GM21529 (cell line): ENCODE measurements at regions not wholly inside any gene's neighbourhood (a gene's known extent, or its start where the extent isn't known, plus 50 kb on each side); places are given as distances from the start of the nearest gene placed in this dataset.
"Not testable (repeated sequence)": the region's sequence is repeated elsewhere in the genome, so short reads cannot be mapped to it uniquely, and the experiment has no call there.

Source experiments
- ATAC-seq: cut with Tn5 transposase; IDR thresholded peaks from one replicate; pipeline ENCODE4 v1.9.1; 2021; ENCODE audit not compliant: unreplicated experiment

DNA sequence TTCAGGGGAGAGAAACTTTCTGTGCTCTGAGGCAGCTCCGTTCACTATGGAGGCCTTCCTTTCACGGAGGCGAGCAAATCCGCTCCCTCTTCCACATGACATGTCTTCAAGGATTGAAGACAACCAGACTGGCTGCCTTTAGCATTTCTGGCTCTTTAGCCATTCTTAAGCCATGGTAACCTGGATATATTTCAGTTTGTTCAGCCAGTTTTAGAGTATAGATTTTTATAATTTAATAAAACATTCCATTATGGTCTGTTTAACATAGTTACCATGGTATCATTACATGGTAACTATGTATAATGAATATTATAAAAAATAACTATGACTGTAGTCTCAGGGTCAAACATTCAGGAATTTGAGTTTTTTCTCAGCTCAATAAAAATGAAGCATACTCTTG, 54.2 kb upstream of the NFIA start:
- no peak for ATAC-seq

DNA sequence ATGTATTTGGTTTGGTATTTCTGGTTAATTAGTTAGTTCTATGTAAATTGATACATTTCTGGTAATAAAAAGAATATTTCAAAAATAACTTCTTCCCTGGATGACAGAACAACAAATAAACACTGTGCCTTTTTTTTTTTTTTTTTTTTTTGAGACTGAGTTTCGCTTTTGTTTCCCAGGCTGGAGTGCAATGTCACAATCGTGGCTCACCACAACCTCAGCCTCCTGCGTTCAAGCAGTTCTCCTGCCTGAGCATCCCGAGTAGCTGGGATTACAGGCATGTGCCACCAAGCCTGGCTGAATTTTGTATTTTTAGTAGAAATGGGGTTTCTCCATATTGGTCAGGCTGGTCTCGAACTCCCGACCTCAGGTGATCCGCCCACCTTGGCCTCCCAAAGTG, 64.3 kb upstream of the NFIA start:
- ATAC-seq, result not testable (repeated sequence)

DNA sequence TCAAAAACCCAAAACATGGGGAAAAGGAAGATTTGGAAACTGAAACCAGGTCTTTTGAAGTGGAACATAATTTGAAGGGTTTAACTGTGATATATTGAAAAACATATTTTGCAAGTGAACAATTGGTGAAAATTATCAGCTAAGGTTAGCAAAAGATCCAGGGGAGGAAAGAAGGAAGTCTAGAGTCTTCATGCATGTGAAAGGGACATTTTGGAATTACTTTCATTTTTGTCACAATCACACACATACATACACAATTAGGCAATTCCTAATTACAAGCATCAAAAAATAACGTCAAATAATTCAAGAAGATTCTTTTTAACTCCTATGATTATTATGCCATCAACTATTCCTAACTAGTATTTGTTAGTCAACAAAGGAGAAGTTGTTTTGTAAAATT, 64.7 kb upstream of the NFIA start:
- no peak for ATAC-seq

DNA sequence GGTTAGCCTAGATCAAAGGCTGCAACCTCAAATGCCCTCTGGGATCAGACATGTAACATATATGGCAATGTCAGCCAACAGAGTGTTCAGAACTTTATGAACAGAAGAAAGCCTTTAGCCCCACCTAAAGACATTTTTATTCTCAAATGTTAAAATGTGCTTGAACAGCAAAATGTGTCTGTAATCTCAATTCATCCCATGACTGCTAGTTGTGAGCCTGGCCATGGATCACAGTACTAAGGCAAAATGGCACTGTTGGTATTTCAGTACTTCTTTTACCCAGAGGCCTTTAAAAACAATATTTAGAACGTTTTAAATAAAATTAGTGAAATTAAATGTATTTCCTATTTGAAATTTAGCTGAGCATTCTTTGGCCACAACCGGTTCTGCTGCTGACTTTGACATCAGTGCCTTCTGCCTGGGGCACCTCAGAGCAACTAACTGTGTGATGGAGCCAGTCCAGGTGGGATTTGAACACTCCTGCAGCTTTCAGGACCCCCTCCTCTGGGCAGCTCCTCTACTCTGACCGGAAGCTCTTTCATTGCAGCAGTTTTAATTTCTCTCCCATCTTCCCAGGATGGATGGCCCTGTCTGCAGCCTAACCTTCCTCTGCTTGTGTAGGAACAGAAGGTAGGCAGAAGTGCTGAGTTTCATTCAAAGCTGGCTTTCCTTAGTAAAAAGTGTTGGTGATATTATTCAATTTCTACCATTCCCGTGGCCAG, 68.3 kb upstream of the NFIA start:
- ATAC-seq, result no peak

DNA sequence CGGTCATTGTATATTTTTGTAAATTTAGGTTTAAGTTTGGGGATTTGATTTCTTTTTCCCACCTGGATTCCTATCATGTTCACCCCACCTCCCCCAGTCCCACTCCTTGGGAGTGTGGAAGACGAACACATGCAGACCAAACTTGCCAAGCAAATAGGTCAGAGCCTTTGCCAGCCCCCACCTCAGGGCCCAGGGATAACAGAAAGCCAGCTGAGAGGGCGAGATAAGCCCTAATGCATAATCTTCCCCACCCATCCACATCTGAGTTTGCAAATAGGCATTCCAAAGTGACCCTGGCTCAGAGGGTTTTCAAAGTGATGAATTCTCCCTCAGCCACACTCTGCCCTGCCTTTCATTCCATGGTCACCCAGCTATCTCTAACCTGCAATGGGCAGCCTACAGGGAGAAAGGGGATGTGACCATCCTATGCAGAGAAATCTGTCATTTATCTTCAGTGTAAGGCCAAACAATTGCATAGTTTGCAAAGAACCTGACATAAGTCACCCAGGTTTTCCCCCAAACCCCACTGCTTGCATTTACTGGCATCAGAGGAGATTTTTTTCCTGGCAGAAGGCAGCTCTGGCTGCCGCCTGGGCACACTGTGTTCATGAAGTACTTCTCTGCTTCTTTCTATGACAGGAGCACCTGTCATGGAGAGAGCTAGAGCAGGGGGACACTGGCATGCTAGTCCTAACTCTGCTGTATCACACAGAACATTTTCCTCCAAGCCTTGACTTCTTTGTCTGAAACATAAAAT, 69.0 kb upstream of the NFIA start:
- no peak for ATAC-seq

DNA sequence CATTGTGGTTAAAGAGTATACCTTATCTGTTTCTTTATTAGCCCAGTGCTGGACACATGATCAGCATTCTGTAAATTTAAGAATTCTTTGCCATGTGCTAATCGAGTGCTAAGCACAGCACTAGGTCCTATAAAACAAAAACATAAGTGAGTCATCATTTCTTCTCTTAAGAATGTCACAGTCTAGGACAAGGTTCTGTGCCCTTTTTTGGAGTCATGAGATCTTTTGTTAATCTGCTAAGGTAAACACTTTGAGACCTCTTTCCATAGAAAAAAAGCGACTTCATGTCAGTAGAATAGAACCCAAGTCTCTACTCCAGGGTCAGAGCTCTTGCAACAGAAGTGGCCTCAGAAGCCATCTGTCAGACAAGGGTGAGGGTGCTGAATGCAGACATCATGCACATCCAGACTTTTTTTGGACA, 70.0 kb upstream of the NFIA start:
- no peak for ATAC-seq

DNA sequence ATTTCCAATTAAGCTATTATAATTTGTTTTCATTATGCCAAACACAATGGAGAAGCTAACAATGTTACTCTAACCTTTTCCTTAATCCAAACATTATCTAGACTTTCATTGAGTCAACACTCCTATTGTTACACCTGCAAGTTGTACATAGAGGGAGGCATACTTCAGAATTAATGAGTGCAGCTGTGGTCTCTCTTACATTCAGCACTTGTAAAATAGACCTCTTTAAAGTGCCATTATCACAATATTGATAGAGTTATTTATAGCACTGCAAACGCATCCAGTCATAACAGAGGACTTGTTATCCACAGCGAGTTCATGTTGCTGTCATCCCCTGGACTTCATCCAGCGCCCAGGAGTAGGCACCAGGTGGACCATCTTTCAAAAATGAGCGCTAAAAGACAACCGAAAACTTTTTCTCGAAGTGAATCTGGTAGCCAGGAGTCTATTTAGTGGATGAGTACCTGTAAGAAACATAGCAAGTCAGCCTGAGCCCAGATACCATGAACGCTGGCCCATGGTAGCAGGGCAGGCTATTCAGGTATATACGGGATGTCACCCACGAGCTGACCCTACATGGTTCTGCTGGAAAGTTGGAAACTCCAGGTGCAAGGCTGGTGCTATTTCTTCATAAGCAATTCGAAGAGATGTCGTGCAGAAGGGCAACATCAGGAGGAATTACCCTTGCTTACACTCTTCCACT, 70.6 kb upstream of the NFIA start:
- ATAC-seq, result no peak

DNA sequence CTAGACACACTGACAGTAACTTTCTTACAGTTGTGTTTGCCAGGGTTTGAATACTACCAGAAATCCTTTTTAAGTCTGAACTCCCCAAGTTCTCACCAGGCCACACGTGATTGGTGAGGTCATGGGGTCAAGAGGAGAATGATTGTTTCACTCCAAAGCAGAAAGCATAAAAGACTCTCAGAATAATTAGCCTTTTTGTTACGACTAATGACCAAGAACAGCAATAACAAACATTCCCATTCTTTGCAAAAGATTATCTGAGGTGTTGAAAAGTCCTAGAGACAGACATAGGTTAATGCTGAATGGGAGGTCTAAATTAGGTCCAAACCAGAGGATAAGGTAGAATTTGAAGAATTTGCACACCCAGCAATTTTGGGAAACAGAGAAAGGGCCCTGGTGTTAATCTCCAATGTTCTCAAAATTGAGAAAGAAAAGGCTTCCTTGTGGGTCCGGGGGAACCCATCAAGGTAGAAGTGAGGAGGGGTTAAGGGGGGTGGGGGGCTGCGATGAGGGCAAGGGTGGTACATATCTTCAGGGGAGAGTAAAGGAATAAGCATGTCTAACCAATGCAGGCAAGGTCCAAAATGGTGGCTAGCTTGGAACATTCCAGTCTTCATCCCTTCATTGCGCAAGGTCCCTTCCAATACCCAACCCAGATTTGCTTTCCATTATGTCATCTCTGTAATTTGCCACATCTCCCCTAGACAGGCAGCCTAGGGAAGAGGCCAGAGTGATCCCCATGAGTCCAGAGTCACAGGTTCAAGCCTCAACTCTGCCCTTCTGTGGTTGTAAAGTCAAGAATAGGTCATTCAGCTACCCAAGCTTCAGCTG, 74.6 kb upstream of the NFIA start:
- ATAC-seq, result no peak

DNA sequence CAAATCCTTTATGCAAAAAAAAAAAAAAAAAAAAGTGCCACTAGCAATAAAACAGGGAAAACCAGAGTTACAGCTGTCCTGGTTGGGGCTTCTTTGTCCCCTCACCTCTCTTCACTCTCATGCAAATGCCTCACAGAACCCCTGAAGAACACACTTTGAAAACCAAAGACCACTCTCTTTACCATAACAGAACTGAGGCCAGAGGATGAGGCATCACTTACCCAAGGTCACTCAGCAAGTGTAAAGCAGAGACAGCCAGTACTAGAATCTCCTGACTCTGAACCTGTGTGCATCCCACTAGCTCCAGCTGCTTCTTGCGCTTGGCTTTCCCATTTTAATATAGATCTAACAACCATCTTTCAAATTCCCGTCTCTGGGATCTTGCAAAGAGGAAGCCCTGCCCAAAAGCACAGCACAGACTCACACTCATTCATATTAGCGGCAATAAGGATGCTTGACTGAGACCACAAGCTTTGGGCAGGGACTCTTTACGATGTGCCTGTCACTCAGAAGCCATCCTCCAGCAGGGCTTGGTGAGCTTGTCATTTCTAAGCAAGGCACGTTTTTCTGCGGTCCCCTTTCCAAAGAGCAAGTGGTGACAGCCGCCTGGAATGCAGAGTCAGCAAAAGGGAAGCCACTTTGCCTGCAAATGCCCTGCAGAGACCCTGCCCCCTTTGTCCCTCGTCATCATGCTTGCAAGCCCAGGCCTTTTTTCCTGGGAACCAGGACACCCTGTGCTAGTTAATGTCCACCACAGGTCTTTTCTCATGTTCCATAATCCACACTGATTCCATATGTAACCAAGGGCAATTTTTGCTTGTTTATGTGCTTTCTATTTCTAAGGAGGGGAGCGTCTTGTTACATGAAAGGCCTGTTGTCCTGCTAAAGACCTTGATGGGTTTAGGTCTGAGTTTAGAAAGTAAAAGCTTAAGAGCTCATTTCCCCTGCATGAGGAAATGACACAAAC, 76.5 kb upstream of the NFIA start:
- ATAC-seq, result no peak

DNA sequence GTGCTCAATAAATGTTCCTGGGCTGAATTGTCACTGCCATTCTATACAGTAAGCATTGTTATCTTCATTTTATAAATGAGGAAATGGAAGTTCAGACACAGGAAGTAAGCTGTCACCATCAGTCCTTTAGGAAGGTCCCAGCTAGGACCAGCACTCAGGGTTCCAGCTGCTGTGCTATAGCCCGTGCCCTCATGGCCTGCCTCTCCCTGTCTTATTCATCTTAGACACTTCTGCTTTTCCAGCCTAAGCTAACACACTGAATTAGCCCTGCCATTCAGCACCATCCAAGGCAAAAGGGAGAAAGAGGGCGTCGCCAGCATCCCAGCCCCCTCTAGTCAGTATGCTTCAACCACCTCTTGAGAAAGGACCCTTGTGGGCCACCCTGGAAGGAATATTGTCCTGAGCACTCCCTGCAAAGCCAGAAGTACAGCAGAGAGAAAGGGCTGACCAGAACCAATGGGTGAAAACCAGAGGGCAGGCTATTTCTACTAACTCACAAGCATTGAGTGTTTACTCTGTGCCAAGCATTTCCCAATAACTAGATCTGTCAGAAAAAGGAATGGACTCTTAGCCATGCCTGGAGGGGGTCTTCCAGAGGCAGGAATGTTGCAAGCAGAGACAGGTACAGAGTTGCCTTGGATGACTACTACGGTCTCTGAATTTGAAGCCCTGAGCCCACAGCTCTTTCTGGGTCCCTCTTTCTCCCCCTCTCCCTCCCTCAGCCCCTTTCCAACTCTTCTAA, 77.9 kb upstream of the NFIA start:
- ATAC-seq, result no peak

DNA sequence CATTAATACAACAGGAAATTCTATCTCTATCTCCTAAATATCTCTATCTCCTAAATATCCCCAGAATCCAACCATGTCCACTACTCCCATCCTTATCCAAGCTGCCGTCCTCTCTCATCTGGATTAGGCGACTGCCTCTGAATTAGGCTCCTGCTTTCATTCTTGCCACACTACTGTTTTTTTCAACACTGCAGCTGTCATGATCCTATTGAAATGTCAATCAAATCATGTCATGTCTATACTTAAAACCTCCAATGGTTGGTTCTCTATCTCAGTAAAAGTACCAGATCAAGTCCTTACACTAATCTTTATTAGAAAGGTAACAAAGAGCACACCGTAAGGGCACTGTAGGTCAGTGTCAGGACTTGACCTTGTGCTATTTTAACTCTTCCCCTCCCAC, 82.0 kb upstream of the NFIA start:
- no peak for ATAC-seq

DNA sequence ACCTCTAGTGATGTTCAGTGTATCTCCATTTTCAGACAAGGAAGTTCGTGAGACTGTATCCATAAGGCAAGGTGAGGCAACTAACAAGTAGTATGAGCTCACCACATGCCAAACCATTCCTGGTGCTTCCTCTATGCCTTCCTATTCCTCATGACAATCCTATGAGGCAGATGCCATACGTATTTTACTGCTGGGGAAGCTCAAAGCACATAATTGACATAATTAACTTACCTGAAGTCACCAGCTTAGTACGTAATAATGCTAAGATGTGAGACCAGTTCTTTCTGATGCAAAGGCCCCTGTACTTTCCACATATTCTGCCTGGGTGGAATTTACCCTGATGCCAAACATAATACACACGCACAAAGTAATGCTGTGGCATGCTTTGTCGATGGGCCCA, 83.6 kb upstream of the NFIA start:
- no peak for ATAC-seq

DNA sequence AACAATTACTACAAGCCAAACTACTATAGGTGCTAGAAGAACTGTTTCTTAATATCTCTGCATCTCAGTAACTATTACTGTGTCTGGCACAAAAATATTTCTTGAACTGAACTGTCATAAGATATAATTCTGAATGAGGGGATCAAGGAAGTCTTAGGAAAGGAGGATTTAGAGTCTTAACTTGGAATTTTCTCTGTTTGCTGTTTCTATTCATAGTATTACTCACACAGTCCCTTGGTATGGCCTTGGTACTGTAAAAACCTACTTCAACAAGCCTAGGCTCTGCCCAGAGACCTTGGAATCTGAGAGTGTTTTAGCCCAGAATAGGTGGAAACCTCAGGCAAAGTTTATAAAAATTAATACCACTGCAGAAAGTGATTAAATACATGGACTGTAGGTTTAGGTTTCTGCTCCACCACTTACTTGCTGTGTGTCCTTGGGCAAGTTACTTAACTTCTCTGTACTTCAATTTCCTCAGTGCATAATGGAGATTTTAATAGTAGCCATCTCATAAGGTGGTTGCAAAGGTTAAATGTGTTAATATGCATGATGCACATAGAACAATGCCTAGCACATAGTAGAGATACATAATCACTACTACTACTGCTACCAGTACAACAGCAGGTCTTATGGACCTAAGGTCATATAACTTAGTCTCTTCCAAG, 87.4 kb upstream of the NFIA start:
- ATAC-seq, result no peak

DNA sequence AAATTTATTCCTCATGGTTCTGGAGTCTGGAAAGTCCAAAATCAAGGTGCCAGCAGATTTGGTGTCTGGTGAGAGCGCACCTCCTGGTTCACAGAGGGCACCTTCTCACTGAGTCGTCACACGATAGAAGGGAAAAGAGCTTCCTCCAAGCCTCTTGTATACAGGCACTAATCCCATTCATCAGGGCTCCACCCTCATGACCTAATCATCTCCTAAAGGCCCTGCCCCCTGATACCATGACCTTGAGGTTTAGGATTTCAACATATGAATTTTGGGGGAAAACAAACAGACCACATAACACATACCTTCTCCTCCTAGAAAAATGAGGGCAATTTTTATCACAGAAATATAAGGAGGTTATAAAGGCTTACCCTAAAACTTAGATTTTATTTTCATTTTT, 88.0 kb upstream of the NFIA start:
- no peak for ATAC-seq

DNA sequence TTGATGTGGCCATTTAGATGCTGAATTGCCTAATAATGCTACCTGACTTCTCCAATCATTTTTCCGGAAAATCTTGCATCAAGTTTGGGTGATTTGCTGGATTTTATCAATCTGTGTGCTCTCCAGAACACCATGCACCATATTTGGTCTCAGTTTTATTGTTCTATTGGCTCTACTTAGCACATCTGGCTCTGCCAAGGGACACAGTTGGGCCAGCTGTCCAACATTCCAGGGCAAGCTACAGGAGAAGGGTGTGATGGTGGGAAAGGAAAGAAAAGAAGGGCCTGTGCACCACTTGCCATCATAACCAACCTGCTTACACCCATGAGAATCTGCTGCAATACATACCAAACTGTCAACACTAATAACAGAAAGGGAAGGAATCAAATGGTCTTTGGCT, 90.2 kb upstream of the NFIA start:
- ATAC-seq, result no peak

DNA sequence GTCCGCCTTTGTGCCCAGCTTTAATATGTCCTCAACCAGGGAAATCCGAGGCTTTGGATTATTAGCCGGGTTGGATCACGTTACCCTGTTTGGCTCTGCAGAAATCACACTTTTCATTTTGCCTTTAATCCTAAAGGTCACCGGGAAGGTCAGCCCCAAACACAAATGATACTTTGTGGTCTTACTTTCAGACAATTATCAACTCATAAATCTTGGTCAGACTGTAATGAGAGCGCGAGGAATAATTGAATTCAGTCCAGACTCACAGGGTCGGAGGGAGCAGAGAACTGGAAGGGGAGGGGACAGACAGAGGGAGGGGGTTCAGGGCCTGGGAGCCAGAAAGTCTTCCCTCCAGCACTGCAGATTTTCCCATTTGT, 91.7 kb upstream of the NFIA start:
- ATAC-seq, result no peak

DNA sequence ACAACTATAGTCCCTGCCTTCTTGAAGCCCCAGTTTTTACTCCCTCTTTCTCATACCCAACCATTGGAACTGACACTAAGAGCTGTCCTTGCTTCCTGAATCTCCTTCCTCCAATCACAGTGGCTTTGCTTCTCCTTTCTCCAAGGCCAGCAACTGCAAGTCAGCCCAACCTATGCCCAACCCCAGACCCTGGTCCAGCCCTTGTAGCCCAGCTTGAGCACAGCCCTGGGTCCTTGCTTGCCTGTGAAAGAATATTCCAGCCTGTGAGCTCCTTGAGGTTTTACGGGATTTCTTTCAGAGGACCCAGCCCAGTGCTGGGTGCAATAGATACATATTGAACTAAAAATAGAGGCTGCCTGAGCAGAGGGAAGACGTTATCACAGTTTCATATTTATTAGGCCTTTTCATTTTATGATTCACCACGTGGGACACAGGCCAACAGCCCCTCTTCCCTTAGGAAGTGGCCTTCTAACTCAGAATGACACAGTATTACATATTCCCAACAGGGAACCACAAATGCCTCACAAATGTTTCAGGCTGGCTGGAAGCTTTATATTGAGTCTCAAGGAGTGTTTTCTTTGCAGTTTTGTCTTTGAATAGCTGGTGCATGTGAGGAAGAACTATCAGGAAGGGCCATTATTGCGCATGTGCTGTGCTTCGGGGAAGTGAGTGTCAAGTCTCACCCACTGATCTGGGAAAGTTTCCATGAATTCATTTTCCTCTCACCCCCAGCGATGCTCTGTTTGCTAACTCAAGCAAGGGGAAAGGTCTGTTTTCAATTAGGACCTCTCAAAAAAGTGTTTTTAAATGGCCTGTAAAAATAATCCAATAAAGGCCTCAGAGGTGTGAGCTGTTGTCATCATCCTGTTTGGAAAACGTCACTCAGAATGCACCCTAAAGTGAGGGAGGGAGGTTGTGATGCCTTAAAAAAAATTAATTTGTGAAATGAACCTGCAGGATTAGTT, 92.3 kb upstream of the NFIA start:
- no peak for ATAC-seq

DNA sequence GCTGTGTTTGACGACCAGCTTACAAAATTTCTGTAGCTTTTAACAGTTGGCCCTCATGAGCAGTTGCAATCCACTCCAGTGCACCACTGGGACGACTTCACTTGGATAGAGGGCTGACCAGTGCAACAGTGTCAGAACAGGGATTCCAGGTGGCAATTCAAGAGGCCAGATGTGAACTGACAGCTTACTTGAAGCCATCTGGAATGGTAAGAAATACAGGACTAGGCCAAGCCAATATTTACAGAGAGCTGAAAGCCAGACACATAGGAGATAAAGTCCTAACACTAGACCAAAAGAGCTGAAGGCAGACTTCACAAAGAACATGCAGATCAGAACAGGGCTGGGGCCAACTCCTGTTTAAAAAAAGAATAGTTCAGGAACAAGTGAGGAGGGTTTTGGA, 93.5 kb upstream of the NFIA start:
- no peak for ATAC-seq
